GM21528 (cell line): ENCODE measurements at regions not wholly inside any gene's neighbourhood (a gene's known extent, or its start where the extent isn't known, plus 50 kb on each side); places are given as distances from the start of the nearest gene placed in this dataset.
"Not testable (repeated sequence)": the region's sequence is repeated elsewhere in the genome, so short reads cannot be mapped to it uniquely, and the experiment has no call there.

Experiments used
- ATAC-seq: cut with Tn5 transposase; IDR thresholded peaks from one replicate; pipeline ENCODE4 v1.9.1; 2021; ENCODE audit warnings: mild to moderate bottlenecking, moderate library complexity; ENCODE audit not compliant: unreplicated experiment, low FRiP score

- ATAC-seq, result no peak
Observed at GRCh38 chr6:19892260-19892659, 55.1 kb downstream of the ID4 start.

DNA sequence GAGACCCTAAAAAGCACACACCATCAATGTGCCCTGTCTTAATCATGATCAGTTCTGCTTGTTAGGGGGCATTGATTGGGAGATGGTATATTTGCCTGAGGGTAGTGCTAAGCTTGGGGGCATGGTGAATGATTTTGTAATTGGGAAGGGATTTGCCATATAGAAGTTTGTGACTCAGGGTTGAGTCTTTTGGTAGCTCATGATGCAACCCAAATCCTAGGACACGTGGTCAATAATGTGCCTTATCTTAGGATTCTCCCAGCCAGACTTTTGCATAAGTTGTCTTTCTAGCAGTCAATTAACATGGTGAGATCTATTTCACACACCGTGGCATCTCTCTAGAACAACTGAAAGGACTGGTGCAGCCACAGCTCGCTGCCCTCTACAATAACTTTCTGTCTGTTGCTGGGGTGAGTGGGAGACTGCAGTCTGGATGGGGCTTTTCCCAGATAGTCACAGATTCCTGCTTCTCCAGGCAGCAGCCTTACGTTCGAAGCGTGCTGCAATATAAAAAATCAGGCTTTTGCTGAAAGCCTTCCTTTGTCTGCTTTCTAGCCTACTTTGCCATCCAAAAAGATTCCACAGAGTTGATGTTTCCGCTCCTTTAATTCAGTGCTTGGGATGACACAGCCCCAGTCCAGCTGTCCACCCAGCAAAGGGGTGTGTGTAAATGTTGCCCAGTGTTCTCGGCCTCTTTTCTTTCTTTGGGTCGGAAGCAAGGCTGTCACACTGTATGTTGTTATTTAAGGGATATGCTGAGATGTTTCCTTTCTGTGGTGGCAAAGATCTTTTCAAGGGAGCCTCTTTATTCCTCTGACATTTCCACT, 58.9 kb downstream of the ID4 start:
- no peak for ATAC-seq

DNA sequence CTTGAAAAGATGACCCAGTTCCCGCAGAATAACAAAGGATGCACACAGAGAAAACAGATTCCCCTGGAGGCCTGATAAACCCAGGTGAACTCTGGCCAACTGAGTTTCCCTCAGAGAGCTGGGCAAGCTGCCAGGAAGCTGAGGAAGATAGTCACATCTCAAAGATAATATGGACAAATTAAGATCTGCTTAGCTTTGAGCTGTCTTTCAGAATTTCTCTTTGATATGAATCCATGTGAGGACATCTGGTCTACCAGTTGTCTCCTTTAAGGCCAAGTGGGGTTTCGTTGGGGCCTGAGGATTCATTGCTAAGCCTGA, 59.5 kb downstream of the ID4 start:
- ATAC-seq, result no peak

- no peak for ATAC-seq
Observed at GRCh38 chr6:19898141-19898740, 61.1 kb downstream of the ID4 start.

- no peak for ATAC-seq
Observed at GRCh38 chr6:19902201-19902600, 65.0 kb downstream of the ID4 start.

GRCh38 chr6:19904408-19904807, 67.2 kb downstream of the ID4 start:
- not testable (repeated sequence) for ATAC-seq

DNA sequence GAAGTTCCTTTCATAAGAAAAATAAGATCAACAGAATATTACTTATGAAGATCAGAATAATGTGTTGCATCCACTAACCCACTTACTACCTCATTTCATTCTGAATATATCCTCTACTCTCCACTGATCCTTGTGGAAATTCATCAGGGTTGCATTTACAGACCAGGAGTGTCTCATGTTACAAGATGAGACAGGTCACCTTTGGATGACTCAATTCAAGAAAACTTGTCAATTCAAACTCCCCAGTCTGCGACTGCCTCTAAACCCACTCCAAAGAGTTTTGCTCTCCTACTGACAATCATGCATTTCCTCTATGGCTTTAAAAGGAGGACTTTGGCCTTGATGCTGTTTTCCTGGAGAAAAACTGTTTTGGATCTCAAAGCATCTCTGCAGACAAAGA, 68.4 kb downstream of the ID4 start:
- no peak for ATAC-seq

DNA sequence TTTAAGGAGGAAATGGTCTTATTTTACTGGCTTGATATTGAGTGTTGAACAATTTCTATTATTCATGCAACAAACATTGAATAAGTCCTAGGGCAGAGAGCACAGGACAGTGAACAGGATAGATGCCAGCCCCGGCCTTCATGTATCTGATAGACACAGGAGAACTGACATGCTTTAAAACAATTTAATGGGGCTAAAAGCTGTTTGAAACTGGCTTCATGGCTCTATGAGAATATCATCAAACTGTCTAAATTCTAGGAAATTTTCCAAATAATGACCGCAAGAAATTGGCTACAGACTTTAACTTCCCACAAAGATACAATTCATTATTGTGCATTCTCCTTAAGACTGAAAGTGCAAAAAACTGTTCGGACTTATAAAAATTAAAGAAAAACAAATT, 69.0 kb downstream of the ID4 start:
- ATAC-seq, result no peak

- ATAC-seq, result no peak
Observed at GRCh38 chr6:19911223-19911622, 74.1 kb downstream of the ID4 start.

DNA sequence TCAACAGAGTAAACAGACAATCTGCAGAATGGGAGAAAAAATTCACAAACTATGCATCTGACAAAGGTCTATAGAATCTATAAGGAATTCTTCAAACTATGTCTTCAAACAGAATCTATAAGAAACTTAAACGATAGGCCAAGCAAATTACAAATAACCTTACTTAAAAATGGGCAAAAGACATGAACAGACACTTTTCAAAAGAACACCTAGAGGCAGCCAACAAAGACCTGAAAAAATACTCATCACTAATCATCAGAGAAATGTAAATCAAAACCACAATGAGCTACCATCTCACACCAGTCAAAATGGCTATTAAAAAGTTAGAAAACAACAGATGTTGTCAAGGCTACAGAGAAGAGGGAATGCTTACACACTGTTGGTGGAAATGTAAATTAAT, 81.3 kb downstream of the ID4 start:
- no peak for ATAC-seq

DNA sequence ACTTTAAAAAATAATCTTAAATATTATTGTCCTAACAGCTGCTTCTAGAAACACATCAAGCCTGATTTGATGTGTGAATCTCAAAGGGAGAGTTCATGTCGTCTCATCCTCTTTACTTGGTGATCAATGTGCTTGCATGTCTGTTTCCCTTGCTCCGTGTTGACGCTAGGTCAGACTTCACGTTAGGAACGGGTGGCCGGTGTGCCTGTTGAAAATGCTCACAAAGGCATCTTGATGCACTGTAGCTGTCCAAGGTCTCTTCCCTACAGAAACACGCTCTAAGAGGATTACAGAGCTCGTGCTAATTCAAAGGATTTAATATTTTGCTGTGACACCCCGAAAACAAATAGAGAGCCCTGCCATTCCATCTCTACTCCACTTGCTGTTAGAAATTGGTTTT, 84.6 kb downstream of the ID4 start:
- ATAC-seq, result no peak

DNA sequence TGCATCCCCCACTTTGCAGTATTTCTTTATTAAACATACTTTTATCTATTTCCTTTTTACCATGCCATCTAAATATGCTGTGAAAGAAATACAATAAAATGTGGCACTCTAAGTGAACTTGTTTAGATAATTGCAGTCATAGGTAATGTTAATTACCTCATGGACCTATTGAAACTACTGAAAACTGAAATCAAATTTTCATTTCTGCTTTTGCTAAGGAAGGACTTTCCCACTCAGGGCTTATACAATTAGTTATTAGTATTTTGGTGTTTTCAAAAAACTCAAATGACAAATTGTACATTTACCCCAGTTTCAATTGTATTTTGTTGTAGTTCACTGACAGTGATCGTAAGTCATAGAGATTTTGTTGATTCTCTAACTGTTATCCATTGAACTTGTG, 88.4 kb downstream of the ID4 start:
- ATAC-seq, result no peak

GRCh38 chr6:19928461-19928860, 91.3 kb downstream of the ID4 start:
- no peak for ATAC-seq

DNA sequence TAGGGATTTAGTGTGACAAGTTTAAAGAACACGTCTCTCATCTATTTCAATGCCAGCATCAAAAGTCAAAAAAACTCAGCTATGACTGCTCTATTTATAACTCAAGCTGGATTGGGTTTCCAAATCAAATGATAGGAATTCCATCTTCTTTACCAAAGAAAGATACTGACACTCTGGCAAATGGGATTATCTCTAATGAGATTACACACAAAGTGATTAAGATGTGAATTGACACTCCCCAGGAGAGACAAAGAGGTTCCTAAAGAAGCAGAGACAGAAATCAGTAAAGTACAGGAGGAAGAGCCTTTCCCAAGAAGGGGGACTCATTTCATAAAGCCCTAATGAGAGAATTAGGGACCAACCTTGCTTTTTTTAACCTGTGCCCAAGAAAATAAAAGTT, 92.1 kb downstream of the ID4 start:
- no peak for ATAC-seq

DNA sequence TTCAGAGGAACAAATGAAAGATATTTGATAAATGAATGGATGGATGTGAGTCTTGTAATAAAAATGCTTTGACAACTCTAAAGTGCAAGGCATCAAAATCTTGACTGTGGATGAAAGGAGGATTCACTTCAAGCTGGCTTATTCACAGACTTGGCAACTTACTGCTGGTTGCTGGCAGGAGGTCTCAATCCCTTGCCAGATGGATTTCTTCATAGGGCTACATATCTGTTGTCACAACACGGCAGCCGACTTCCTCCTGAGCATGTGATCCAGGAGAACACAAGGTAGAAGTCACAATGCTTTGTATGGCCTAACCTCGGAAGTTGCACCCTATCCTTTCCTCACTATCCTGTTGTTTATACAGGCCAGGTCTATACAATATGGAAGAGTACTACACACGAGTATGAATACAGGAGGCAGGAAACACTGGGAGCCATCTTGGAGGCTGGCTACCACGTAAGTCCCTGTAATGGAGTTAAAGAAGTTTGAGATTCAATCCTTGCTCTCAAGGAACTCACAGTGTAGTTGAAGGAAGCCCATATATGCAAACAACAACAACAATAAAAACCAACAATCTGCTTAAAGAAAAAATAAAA, 97.9 kb downstream of the ID4 start:
- no peak for ATAC-seq

DNA sequence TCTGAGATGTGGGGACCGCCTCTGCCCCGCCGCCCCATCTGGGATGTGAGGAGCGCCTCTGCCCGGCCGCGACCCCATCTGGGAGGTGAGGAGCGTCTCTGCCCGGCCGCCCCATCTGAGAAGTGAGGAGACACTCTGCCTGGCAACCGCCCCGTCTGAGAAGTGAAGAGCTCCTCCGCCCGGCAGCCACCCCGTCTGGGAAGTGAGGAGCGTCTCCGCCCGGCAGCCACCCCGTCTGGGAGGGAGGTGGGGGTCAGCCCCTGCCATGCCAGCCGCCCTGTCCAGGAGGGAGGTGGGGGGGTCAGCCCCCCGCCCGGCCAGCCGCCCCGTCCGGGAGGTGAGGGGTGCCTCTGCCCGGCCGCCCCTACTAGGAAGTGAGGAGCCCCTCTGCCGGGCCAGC, 102.2 kb downstream of the ID4 start:
- ATAC-seq, result not testable (repeated sequence)

- not testable (repeated sequence) for ATAC-seq
Observed at GRCh38 chr6:19939926-19940325, 102.8 kb downstream of the ID4 start.

DNA sequence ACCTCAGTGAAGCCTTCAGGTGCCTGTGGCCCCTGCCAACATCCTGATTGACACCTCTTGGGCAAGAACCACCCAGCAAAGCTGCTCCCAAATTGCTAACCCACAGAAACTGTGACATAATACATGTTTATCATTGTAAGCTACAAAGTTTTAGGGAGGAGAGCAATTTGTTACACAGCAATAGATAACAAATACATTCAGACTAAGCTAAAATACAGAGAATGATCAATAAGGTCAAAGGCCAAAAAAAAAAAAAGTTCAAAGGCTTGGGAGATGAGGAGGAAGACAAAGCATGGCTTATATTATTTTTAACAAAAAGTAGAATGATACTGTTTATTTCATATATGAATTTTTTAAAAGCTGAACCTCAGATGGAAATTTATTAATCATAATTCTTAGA, 105.9 kb downstream of the ID4 start:
- no peak for ATAC-seq

GRCh38 chr6:19945843-19946358, 108.7 kb downstream of the ID4 start:
- no peak for ATAC-seq

GRCh38 chr6:19949155-19949554, 112.0 kb downstream of the ID4 start:
- ATAC-seq, result no peak

DNA sequence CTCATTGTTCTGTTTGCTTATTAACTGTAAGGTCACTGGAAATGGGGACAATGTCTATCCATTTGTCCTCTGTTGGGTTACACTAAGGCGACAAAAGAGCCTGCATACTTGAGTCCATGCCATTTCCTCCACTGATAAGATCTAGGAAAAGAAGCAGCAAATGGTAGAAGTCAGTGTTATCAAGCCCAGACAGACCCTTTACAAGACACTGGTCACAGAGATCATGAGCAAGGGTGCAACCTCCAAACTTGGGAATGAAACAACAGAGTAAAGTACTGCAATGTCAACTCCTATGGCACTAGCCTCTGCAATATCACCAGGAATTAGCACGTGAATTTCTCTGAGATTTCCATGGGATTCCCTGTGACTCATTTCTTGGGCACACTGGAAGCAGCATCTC, 126.9 kb downstream of the ID4 start:
- ATAC-seq, result no peak

- no peak for ATAC-seq
Observed at GRCh38 chr6:19968201-19968600, 131.0 kb downstream of the ID4 start.
